Fibroblast of mammary gland (primary cell): ENCODE measurements at regions not wholly inside any gene's neighbourhood (a gene's known extent, or its start where the extent isn't known, plus 50 kb on each side); places are given as distances from the start of the nearest gene placed in this dataset.

Experiments
- DNase-seq: peaks from one replicate; pipeline ENCODE4 v3.0.0-alpha.2; 2010; ENCODE audit warnings: low read depth
- H3K4me3 ChIP-seq: 2 replicates; pipeline ENCODE4 v1.5.1; 2011; ENCODE audit warnings: low read depth, mild to moderate bottlenecking, low read length, moderate library complexity; ENCODE audit not compliant: control insufficient read depth
- TF ChIP-seq, protein P1 (sequence below): conservative IDR thresholded peaks from 2 replicates; pipeline ENCODE4 v1.5.1; 2011; ENCODE audit warnings: low read depth, low read length, inconsistent platforms; ENCODE audit not compliant: control insufficient read depth, insufficient read depth

DNA sequence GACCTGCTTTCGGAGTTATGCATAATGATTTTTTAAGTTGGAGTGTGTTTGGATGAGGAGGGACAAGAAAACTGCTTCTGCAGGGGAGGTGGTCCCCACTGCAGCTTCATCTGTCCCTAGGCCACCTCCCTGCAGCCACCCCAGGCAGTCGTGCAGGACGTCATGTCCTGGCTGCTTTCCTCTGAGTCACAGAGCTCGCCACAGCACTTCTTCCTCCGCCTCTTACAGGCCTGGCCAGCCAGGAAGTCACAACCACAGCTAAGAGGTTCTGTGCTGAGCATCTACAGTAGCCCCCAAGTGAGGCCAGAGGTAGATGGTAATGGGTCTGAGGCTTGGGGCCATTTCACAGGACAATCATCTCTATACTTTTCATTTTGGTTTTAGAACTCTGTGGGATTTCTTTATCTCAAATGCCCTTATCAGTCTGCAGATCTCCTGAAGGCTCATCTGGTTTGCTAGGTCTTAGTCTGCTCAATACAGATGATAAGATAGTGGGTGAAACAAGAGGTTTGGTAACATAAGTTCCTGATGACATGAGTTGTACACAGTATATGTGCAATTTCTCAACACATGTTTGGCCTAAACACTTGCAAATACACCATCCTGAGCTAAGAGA lies 106.4 kb downstream of the ARF6 start:
- peak; percentile 89 for DNase-seq
- no peak overlapping the region for H3K4me3 ChIP-seq
- TF ChIP-seq, protein P1, sequence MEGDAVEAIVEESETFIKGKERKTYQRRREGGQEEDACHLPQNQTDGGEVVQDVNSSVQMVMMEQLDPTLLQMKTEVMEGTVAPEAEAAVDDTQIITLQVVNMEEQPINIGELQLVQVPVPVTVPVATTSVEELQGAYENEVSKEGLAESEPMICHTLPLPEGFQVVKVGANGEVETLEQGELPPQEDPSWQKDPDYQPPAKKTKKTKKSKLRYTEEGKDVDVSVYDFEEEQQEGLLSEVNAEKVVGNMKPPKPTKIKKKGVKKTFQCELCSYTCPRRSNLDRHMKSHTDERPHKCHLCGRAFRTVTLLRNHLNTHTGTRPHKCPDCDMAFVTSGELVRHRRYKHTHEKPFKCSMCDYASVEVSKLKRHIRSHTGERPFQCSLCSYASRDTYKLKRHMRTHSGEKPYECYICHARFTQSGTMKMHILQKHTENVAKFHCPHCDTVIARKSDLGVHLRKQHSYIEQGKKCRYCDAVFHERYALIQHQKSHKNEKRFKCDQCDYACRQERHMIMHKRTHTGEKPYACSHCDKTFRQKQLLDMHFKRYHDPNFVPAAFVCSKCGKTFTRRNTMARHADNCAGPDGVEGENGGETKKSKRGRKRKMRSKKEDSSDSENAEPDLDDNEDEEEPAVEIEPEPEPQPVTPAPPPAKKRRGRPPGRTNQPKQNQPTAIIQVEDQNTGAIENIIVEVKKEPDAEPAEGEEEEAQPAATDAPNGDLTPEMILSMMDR, result no peak

DNA sequence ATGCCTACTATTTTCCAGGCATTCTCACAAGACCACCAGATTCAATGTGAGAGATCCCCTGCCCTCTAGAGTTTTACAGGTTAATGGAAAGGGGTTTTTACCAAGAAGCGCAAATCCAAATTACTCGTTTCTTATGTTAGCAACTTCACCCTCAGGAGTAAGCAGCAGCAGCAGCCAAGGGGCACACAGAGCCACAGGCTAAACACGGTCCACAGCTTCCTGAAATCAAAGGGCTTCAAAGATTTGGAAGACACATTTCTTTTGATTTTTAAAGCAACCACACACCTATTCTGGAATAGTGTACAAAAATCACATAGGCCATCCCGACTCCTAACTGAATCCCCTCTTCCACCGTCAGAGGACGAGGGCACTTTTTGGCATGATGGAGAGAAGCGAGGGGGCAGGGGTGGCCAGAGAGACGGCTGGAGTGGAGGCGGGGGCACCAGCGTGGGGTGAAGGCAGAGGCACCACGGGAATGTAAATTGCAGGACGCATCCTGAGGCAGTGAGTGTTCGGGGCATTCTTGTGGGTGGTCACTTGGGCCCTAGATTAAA lies 107.0 kb downstream of the ARF6 start:
- TF ChIP-seq, protein P1, result no peak
- no peak overlapping the region for H3K4me3 ChIP-seq
- DNase-seq, result no peak

DNA sequence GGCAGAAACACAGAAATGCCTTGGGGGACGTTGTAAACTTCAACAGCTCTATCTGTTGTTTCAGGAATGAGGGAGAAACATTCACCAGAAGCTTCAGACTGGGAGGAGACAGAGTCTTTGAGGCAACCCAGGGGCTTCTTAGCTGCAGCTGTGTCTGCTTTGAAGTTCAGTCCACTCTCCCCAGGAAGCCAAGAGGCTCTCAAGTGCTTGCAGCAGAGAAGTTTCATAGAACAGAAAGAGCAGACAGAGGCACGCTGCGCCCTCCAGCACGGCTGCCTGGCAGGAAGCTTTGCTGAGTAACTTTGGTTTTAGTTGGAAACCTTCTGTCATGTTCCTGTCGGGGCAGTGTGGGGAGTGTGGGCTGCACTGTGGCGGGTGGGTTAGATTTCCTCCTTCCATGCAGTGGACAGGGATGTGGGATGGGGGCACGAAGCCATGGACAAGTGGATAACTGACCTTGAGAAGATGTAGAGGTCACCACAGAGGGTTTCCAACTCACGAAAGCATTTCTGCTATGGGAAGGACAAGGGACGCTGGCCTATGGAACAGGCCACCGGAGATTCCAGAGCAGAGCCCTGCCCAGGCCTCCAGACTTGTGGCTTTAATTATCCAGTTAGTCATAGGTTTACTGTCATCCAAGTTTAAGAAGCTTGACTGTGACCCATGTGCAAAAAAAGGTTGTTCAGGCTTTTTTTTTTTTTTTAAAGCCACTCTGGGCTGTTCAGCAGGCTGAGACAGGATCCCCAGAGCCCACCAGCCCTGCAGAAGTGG lies 107.7 kb downstream of the ARF6 start:
- TF ChIP-seq, protein P1, result peak; percentile 4
- peak overlapping the region; percentile 20 for H3K4me3 ChIP-seq
- DNase-seq, result peak; percentile 94

DNA sequence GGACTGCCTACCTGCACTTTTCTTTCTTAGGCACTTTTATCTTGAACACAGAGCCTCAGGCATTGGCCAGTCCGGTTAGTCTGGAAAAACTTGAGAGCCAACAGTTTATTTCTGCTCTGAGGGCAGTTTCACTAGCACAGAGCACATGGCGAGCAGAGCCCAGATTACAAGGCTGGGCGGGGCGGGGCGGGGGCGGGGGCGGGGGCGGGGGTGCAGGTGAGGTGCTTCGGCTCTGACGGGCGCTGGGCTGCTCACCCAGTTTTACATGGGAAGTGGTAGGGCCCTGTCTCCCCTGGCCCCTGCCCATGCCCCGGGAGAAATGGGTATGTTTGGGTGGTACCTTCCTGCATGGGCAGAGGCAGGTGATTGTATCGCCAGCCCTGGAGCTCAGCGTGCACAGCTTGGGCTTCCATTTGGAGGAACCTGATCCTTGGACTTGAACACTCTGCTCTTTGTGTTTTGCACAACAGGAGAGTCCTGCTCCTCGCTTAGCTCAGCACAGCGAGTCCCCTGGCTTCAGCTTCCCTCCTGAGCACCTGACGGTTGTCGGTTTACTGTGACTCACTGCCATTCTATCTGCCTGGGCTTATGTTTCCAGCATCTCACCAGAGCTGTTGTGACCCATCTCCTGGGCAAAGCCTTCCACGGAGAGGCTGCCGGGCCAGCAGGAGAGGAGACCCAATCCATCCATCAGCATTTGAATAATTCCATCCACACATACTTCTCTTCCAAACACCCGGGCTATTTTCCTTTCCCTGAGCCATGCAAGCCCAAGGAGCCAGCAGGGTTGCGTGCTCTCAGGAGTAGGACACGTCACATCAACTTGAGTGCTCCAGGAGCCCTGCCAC lies 108.5 kb downstream of the ARF6 start:
- TF ChIP-seq, protein P1, result no peak
- DNase-seq, result peak; percentile 90
- no peak overlapping the region for H3K4me3 ChIP-seq

DNA sequence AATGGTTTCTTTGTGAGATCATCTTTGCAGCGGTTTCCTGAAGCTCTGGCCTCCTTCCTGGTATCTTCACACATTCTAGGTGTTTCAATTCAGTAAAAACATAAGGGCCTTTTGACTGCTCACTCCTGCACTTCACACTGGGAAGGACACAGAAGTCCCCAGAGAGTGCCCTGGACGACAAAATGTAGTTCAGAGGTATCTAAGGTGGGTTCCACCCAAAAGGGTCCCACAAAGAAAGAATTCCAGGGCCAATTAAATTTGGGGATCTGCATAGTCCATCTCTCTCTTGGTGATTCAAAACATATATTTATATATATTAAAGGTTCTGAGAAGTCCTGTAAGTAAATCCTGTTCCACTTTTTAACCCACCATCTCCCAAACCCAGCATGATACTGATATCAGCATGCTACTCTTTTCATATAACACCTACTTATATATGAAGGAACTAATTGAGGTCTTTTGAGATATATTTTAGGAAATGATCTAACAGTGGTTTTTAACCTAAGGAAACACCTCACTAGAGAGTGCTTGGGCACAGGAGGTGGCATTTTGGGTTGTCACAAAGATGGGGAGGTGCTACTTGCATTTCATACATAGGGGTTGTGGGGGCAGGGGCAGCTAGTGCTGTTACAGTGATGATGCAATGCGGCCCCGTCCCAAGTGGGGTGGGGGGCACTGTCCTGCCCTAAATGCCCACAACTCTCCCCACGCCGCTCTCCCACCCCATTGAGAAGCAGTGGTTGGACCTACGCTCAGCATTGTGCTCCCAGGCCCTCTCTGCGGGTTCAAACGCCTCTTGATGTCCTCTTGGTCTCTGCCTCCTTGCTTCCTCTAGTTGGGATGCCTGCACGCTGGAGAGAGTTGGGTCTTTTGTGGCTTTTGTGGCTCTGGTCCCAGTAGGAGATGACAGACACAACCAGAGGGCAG lies 109.4 kb downstream of the ARF6 start:
- DNase-seq, result no peak
- TF ChIP-seq, protein P1, result no peak
- no peak overlapping the region for H3K4me3 ChIP-seq

DNA sequence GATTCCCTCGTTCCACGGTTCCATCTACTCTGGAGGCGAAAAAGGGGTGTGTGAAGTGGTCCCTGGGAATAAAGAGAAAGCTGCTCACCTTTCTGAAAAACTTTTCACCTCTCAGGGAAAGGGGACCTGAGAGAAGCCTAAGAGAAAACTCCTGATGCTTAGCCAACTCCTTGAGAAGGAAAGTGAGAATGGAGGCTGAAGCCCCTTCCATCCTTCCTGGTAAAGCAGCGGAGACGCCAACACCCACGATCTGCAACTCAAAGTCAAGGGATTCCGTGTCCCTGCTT lies 110.0 kb downstream of the ARF6 start:
- H3K4me3 ChIP-seq, result peak overlapping the region; percentile 51
- no peak for DNase-seq
- TF ChIP-seq, protein P1, result no peak
